GM12878 (cell line): ENCODE measurements at regions not wholly inside any gene's neighbourhood (a gene's known extent, or its start where the extent isn't known, plus 50 kb on each side); places are given as distances from the start of the nearest gene placed in this dataset.

Experiments used
- ATAC-seq: fragments of 200-7000 bp; cut with Tn5 transposase; 3 replicates; pipeline ENCODE4 v1.9.1; 2020; ENCODE audit warnings: mild to moderate bottlenecking, moderate library complexity
- BruUV-seq: library from RNA; stranded (reverse); fragments of 400-500 nt; replicated peaks from 2 replicates; lab custom pipeline; 2021; lab: Mats Ljungman, UMichigan
- CTCF ChIA-PET: fragments of 300-600 bp; sonication (Branson Sonifier 250); formaldehyde crosslinking; extraction: SDS; loops from one replicate; lab custom pipeline; 2021; ENCODE audit warnings: inconsistent platforms; lab: Yijun Ruan, JAX
- POLR2A ChIA-PET: fragments of 350-600 bp; formaldehyde crosslinking; extraction: SDS; loops from one replicate; lab custom pipeline; 2021; ENCODE audit warnings: inconsistent platforms; lab: Charles Lee
- RAD21 ChIA-PET: fragments of 300-600 bp; sonication (Branson Sonifier 250); formaldehyde crosslinking; loops from one replicate; lab custom pipeline; 2023; ENCODE audit warnings: antibody characterized with exemption; ENCODE audit not compliant: unreplicated experiment; lab: Charles Lee
- SMC1A ChIA-PET: fragments of 300-600 bp; sonication (Branson Sonifier 250); formaldehyde crosslinking; loops from one replicate; lab custom pipeline; 2023; ENCODE audit not compliant: unreplicated experiment, uncharacterized antibody; lab: Charles Lee
- DNase-seq: peaks from one replicate; pipeline ENCODE4 v3.0.0-alpha.2; 2011; ENCODE audit warnings: low read depth, low spot score
- FAIRE-seq: peaks from 3 replicates; lab custom pipeline; 2011; peaks lifted over from hg19 to GRCh38; lab: Jason Lieb, UNC
- H2AFZ ChIP-seq: 2 replicates; pipeline ENCODE4 v1.6.0; 2011; ENCODE audit warnings: low read depth, low read length, control low read depth; ENCODE audit not compliant: control insufficient read depth
- H3K27ac ChIP-seq: 2 replicates; pipeline ENCODE4 v1.5.1; 2011; ENCODE audit warnings: control low read depth; ENCODE audit not compliant: control insufficient read depth, insufficient read depth
- H3K27me3 ChIP-seq, 2 experiments: replicated peaks in 1 of 2; 2 replicates each; pipeline versions ENCODE4 v1.6.0 to v1.6.1; 2011; ENCODE audit warnings: low read length in 1 of 2; ENCODE audit not compliant: control insufficient read depth in 2 of 2, insufficient read depth in 2 of 2
- H3K36me3 ChIP-seq, 2 experiments: 2 replicates each; pipeline ENCODE4 v1.5.1; 2011; ENCODE audit warnings: low read length in 1 of 2; ENCODE audit not compliant: control insufficient read depth in 2 of 2, insufficient read depth in 2 of 2
- H3K4me1 ChIP-seq: 2 replicates; pipeline ENCODE4 v1.6.1; 2011; ENCODE audit warnings: mild to moderate bottlenecking, low read length, moderate library complexity, mixed read lengths; ENCODE audit not compliant: control insufficient read depth, insufficient read depth
- H3K4me2 ChIP-seq: 2 replicates; pipeline ENCODE4 v1.6.0; 2011; ENCODE audit warnings: control low read depth; ENCODE audit not compliant: control insufficient read depth, insufficient read depth
- H3K4me3 ChIP-seq: fragments of 200-600 bp; sonication (generic); 2 replicates; pipeline ENCODE4 v1.5.1; 2016
- H3K79me2 ChIP-seq: 2 replicates; pipeline ENCODE4 v1.6.0; 2011; ENCODE audit warnings: low read length; ENCODE audit not compliant: control insufficient read depth, insufficient read depth
- H3K9ac ChIP-seq: 2 replicates; pipeline ENCODE4 v1.8.0; 2011; ENCODE audit warnings: low read length, control low read depth, mixed read lengths; ENCODE audit not compliant: control insufficient read depth, insufficient read depth
- H3K9me3 ChIP-seq: replicated peaks from 3 replicates; pipeline ENCODE4 v1.5.1; 2011; ENCODE audit warnings: mild to moderate bottlenecking, low read length; ENCODE audit not compliant: control insufficient read depth, insufficient read depth
- H4K20me1 ChIP-seq: 2 replicates; pipeline ENCODE4 v1.6.0; 2011; ENCODE audit not compliant: control insufficient read depth, insufficient read depth
- BHLHE40 ChIP-seq, 2 experiments: fragments of 450-650 bp in 1 of 2; IDR thresholded peaks; 2 replicates each; pipeline ENCODE4 v1.6.1; 2011 to 2017; ENCODE audit warnings: low read depth in 2 of 2, borderline replicate concordance in 1 of 2, improper control_type of control experiment in 1 of 2, low read length in 1 of 2, mild to moderate bottlenecking in 1 of 2
- CHD2 ChIP-seq: IDR thresholded peaks from 2 replicates; pipeline ENCODE4 v1.6.1; 2011; ENCODE audit warnings: low read depth, low read length, improper control_type of control experiment, borderline replicate concordance
- CREB1 ChIP-seq: IDR thresholded peaks from 2 replicates; pipeline ENCODE4 v1.6.1; 2012; ENCODE audit warnings: low read depth, mild to moderate bottlenecking, inconsistent platforms
- FOXM1 ChIP-seq: IDR thresholded peaks from 2 replicates; pipeline ENCODE4 v1.6.1; 2012; ENCODE audit warnings: low read depth, mild to moderate bottlenecking, inconsistent platforms, low read length, moderate library complexity
- IRF4 ChIP-seq: IDR thresholded peaks from 2 replicates; pipeline ENCODE4 v1.6.1; 2011; ENCODE audit warnings: low read depth, low read length
- NR2C2 ChIP-seq: IDR thresholded peaks from 2 replicates; pipeline ENCODE4 v1.6.1; 2011; ENCODE audit warnings: borderline replicate concordance, low read depth; ENCODE audit not compliant: control insufficient read depth, insufficient read length
- RUNX3 ChIP-seq: IDR thresholded peaks from 2 replicates; pipeline ENCODE4 v1.6.1; 2012; ENCODE audit warnings: low read length, inconsistent platforms
- SMARCA5 ChIP-seq: fragments of 450-650 bp; IDR thresholded peaks from 2 replicates; pipeline ENCODE4 v1.6.1; 2017; ENCODE audit warnings: mild to moderate bottlenecking
- ZNF274 ChIP-seq: IDR thresholded peaks from one replicate; pipeline ENCODE4 v1.8.0; 2011; ENCODE audit not compliant: insufficient read length, insufficient read depth
- ZNF622 ChIP-seq: fragments of 450-650 bp; IDR thresholded peaks from 2 replicates; pipeline ENCODE4 v1.6.1; 2017; ENCODE audit warnings: mild to moderate bottlenecking, inconsistent platforms
- WGBS: methylation state at CpG from one replicate; pipeline ENCODE4 v1.1.6; 2016; ENCODE audit warnings: low lambda C conversion rate; ENCODE audit not compliant: insufficient replicate concordance, insufficient coverage; ENCODE audit errors: missing lambda C conversion rate; 5-methylcytosine and 5-hydroxymethylcytosine counted together
- in situ Hi-C: fragments of 300-500 bp; cut with MboI; formaldehyde crosslinking; loops from 9 replicates; pipeline ENCODE4 v1.14.3; 2018; ENCODE audit warnings: mixed read lengths
- intact Hi-C: fragments of 100-400 bp; cut with micrococcal nuclease; formaldehyde crosslinking; loops from one replicate; pipeline ENCODE4 v1.14.2; 2022; ENCODE audit not compliant: unreplicated experiment
- TF ChIP-seq, protein P1 (sequence below), 3 experiments: IDR thresholded peaks in 2 of 3; conservative IDR thresholded peaks in 1 of 3; 2 replicates each; pipeline ENCODE4 v1.5.1; 2011; ENCODE audit warnings: low read depth in 3 of 3, low read length in 3 of 3, mild to moderate bottlenecking in 3 of 3, control low read depth in 2 of 3, moderate library complexity in 2 of 3, inconsistent platforms in 1 of 3, mixed read lengths in 1 of 3; ENCODE audit not compliant: control insufficient read depth in 2 of 3, insufficient read depth in 1 of 3; ENCODE audit errors: extremely low read depth in 1 of 3
- TF ChIP-seq, protein P2 (sequence below): IDR thresholded peaks from 2 replicates; pipeline ENCODE4 v1.6.1; 2012; ENCODE audit warnings: improper control_type of control experiment, low read depth, low read length; ENCODE audit not compliant: insufficient replicate concordance
- TF ChIP-seq, protein P3 (sequence below): IDR thresholded peaks from 2 replicates; pipeline ENCODE4 v1.6.1; 2012; ENCODE audit warnings: low read depth, low read length, improper control_type of control experiment
- TF ChIP-seq, protein P4 (sequence below): fragments of 450-650 bp; conservative IDR thresholded peaks from 2 replicates; pipeline ENCODE4 v1.6.1; 2017; ENCODE audit warnings: mild to moderate bottlenecking, moderate library complexity

DNA sequence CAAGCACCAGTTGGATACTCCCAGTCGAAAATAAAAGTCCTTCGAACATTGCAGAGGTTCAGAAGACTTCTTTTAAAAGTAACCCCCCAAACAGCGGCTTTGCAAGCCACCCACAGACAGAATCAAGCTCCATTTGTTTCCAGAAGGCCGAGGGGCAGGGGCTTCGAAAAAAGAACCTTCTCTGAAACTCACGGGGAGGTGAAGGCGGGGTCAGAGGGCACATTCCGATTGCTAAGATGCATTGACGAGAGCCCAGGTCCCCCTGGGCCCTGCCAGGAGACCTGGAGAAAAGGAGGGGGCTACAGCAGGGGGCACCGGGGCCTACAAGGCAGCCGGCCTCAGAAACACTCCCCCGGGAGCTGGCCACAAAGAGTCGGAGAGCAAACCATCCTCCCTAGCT, 306.8 kb downstream of the MN1 start:
- Histone ChIP-seq H2AFZ (no peak overlapping the region), H3K9me3 (no peaks in the 10 kb centered on the region; the same call in 2 of the 3 replicates), H3K4me3 (no peak overlapping the region), H3K4me1 (no peaks in the 10 kb centered on the region), H3K27me3 (no peaks in the 10 kb centered on the region), H3K27ac (no peak overlapping the region), H4K20me1 (no peaks in the 10 kb centered on the region)
- CTCF ChIA-PET = no interaction called here
- FAIRE-seq (no peak), DNase-seq (no peak)
- POLR2A ChIA-PET = interaction anchor here (0.6 kb wide), 1 partner anchor 10 kb away, joined by 4 read pairs; no protein-coding TSS in a partner anchor
- SMC1A ChIA-PET = no interaction called here
- WGBS = 21% methylated on average over 13 of the region's 13 CpGs
- TF ChIP-seq FOXM1 (no peak), NR2C2 (no peak), CHD2 (no peak), CREB1 (no peak), ZNF274 (no peak), ZNF622 (no peak), IRF4 (no peak), BHLHE40 (IDR thresholded peaks at IDR 0.05; ENCODE audit: borderline replicate concordance in 1 of 2, low read depth in 2 of 2, low read length in 1 of 2) (no peak), SMARCA5 (no peak), RUNX3 (no peak)
- TF ChIP-seq, protein P1, sequence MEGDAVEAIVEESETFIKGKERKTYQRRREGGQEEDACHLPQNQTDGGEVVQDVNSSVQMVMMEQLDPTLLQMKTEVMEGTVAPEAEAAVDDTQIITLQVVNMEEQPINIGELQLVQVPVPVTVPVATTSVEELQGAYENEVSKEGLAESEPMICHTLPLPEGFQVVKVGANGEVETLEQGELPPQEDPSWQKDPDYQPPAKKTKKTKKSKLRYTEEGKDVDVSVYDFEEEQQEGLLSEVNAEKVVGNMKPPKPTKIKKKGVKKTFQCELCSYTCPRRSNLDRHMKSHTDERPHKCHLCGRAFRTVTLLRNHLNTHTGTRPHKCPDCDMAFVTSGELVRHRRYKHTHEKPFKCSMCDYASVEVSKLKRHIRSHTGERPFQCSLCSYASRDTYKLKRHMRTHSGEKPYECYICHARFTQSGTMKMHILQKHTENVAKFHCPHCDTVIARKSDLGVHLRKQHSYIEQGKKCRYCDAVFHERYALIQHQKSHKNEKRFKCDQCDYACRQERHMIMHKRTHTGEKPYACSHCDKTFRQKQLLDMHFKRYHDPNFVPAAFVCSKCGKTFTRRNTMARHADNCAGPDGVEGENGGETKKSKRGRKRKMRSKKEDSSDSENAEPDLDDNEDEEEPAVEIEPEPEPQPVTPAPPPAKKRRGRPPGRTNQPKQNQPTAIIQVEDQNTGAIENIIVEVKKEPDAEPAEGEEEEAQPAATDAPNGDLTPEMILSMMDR (IDR thresholded peaks at IDR 0.05 in 2 of 3, conservative IDR thresholded peaks at IDR 0.05 in 1 of 3; ENCODE audit: control insufficient read depth in 2 of 3, extremely low read depth in 1 of 3, insufficient read depth in 1 of 3, low read depth in 3 of 3, low read length in 3 of 3) = no peak
- TF ChIP-seq, protein P2, sequence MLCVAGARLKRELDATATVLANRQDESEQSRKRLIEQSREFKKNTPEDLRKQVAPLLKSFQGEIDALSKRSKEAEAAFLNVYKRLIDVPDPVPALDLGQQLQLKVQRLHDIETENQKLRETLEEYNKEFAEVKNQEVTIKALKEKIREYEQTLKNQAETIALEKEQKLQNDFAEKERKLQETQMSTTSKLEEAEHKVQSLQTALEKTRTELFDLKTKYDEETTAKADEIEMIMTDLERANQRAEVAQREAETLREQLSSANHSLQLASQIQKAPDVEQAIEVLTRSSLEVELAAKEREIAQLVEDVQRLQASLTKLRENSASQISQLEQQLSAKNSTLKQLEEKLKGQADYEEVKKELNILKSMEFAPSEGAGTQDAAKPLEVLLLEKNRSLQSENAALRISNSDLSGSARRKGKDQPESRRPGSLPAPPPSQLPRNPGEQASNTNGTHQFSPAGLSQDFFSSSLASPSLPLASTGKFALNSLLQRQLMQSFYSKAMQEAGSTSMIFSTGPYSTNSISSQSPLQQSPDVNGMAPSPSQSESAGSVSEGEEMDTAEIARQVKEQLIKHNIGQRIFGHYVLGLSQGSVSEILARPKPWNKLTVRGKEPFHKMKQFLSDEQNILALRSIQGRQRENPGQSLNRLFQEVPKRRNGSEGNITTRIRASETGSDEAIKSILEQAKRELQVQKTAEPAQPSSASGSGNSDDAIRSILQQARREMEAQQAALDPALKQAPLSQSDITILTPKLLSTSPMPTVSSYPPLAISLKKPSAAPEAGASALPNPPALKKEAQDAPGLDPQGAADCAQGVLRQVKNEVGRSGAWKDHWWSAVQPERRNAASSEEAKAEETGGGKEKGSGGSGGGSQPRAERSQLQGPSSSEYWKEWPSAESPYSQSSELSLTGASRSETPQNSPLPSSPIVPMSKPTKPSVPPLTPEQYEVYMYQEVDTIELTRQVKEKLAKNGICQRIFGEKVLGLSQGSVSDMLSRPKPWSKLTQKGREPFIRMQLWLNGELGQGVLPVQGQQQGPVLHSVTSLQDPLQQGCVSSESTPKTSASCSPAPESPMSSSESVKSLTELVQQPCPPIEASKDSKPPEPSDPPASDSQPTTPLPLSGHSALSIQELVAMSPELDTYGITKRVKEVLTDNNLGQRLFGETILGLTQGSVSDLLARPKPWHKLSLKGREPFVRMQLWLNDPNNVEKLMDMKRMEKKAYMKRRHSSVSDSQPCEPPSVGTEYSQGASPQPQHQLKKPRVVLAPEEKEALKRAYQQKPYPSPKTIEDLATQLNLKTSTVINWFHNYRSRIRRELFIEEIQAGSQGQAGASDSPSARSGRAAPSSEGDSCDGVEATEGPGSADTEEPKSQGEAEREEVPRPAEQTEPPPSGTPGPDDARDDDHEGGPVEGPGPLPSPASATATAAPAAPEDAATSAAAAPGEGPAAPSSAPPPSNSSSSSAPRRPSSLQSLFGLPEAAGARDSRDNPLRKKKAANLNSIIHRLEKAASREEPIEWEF = no peak
- TF ChIP-seq, protein P3, sequence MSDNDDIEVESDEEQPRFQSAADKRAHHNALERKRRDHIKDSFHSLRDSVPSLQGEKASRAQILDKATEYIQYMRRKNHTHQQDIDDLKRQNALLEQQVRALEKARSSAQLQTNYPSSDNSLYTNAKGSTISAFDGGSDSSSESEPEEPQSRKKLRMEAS = no peak
- TF ChIP-seq, protein P4, sequence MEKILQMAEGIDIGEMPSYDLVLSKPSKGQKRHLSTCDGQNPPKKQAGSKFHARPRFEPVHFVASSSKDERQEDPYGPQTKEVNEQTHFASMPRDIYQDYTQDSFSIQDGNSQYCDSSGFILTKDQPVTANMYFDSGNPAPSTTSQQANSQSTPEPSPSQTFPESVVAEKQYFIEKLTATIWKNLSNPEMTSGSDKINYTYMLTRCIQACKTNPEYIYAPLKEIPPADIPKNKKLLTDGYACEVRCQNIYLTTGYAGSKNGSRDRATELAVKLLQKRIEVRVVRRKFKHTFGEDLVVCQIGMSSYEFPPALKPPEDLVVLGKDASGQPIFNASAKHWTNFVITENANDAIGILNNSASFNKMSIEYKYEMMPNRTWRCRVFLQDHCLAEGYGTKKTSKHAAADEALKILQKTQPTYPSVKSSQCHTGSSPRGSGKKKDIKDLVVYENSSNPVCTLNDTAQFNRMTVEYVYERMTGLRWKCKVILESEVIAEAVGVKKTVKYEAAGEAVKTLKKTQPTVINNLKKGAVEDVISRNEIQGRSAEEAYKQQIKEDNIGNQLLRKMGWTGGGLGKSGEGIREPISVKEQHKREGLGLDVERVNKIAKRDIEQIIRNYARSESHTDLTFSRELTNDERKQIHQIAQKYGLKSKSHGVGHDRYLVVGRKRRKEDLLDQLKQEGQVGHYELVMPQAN = no peak
- TF ChIP-seq, all 136 proteins: peak for 0
- no peaks in the 10 kb centered on the region for H3K79me2 ChIP-seq
- in situ Hi-C loops = no loop called here
- no peak for ATAC-seq
- no peak overlapping the region for H3K4me2 ChIP-seq
- H3K9ac ChIP-seq = no peak overlapping the region
- no TSS peak for BruUV-seq
- intact Hi-C loops = no loop called here
- RAD21 ChIA-PET = no interaction called here
- H3K36me3 ChIP-seq = no peaks in the 10 kb centered on the region
